NOMO-1 (cell line): ENCODE measurements at regions not wholly inside any gene's neighbourhood (a gene's known extent, or its start where the extent isn't known, plus 50 kb on each side); places are given as distances from the start of the nearest gene placed in this dataset.
A peak's percentile ranks its signal among the peaks of the same experiment; 100 is the strongest.
"Not testable (repeated sequence)": the region's sequence is repeated elsewhere in the genome, so short reads cannot be mapped to it uniquely, and the experiment has no call there.

ENCODE experiments used
- DNase-seq, 2 experiments: peaks; one replicate each; lab custom pipeline; 2025; ENCODE audit not compliant: unreplicated experiment in 2 of 2; lab: John Stamatoyannopoulos, UW

DNA sequence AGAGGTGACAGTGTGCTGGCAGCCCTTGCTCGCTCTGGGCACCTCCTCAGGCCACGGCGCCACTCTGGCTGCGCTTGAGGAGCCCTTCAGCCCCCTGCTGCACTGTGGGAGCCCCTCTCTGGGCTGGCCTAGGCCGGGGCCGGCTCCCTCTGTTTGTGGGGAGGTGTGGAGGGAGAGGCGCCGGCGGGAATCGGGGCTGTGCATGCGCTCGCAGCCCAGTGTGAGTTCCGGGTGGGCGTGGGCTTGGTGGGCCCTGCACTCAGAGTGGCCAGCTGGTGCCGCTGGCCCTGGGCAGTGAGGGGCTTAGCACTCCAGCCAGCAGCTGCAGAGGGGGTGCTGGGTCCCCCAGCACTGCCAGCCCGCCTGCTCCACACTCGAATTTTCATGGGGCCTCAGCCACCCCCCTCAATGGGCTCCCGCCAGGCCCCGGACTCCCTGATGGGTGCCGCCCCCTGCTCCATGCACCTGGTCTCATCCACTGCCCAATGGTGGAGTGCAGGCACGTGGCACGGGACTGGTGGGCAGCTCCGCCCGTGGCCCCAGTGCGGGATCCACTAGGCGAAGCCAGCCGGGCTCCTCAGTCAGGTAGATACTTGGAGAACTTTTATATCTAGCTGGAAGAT, 96.7 kb upstream of the BET1 start:
- DNase-seq = no peak

DNA sequence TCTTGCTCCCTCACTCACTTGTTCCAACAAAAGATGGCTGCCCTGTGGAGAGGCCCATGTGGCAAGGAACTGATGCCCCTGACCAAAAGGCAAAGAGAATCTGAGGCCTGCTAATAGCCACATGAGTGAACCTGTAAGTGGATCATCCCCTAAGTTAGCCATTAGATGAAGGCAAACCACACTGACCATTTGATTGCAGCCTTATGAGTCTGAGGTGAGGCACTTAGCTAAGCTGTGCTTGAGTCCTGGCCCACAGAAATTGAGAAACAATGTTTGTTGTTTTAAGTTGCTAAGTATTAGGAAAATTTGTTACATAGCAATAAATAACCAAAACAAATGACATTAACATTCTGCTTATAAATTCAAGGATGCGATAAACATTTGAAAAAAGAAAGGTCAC, 100.1 kb upstream of the BET1 start:
- DNase-seq = no peak

DNA sequence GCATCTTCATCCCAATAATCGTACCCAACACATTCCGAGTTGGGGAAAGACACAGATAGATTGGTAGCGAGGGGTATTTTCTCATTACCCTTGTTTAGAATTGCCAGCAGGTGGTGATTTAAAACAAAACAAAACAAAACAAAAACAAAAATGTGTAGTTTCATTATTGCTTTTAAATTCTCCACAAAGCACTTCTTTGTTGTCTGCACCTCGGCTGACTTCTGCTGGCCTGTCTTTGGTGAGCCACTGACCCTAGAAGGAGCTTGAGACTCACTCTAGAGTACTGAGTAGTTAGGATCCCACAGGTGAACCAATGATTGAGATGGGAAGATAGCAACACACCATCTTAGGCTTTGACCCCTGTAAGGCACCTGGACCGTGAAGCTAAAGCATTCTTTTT, 105.4 kb upstream of the BET1 start:
- no peak for DNase-seq

DNA sequence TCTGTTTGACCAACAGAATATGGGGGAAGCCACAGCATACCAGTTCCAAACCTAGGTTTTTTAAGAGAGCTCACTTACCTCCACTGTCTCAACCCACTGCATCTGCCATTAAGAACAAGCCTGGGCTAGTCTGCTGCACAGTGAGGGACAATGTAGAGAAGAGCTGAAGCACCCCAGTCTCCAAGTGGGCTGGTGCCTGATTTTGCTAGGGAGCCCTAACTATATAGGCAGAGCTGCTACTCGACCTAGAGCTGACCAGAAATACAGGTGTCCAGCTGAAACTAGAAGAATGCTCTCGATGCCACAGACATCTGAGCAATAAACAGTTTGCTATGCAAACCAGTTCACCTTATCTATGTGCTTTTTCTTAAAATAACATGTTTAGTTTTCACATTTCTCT, 106.9 kb upstream of the BET1 start:
- DNase-seq = no peak

DNA sequence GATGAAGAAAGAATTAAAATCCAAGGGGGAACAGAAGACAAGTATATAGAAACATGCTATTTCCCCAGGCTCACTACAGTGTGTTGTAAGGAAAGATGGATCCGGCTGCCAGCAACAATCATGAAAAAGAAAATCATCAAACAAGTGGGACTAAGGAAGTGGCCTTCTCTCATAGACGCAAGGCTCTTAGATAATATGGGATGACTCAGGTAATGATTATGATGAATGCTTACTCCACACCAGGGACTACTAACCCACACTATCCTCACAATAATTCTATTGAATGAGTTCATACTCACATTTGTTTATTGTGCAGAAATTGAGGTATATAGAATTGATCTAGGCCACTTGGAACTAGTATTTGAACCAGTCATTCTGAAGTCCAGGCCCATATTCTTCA, 111.2 kb upstream of the BET1 start:
- no peak for DNase-seq

DNA sequence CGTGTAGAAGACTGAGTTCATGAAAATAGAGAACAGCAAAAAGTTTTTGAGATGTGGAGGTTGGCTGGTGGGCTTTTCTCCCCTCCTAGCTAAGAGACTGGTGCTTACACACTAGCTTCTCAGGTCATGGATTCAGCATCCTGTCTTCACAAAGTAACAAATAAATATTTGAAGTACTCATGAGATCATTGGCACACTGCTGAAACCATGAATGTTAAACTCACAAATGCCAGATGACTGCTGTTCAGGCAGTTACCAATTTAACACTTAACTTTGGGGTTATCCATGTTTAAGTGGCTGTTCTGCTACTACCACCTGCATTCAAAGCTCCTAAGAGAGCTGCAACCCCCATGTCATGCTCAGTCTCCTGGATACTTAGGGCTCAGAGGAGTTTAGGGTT, 119.0 kb upstream of the BET1 start:
- no peak for DNase-seq

DNA sequence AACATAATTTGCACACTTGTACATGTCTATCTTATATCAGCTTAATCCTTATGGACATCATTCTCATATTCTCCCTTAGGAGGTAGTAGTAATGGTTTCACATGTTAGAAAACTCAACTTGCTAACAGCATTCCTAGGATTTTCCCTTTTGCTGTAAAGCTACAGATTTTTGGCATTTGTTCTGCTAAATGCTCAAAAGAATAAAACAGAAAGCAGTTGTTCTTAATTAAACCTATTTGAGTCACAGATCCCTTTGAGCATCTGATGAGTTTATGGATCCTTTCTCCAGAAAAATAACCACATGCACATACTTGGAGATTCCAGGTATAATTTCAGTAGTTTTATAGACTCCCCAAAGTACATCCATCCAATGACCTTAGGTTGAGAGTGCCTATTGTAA, 122.9 kb upstream of the BET1 start:
- DNase-seq = no peak

DNA sequence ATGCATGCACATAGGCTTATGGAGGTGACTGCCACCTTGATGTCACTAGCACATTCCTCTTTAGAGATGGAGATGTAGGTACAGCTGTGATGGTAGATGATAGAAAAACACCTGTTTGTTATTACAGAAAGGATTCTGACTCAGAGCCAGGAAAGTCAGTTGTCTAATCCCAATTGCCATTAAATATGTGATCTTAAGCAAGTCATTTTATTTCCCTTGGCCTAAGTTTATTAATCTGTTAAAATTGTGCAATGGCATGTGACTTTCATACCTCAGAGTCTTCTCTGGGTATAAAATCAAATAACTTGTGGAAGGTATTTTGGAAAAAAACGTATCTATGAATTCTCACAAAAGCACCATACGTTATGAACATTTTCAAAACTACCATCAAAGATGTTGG, 123.9 kb upstream of the BET1 start:
- no peak for DNase-seq

DNA sequence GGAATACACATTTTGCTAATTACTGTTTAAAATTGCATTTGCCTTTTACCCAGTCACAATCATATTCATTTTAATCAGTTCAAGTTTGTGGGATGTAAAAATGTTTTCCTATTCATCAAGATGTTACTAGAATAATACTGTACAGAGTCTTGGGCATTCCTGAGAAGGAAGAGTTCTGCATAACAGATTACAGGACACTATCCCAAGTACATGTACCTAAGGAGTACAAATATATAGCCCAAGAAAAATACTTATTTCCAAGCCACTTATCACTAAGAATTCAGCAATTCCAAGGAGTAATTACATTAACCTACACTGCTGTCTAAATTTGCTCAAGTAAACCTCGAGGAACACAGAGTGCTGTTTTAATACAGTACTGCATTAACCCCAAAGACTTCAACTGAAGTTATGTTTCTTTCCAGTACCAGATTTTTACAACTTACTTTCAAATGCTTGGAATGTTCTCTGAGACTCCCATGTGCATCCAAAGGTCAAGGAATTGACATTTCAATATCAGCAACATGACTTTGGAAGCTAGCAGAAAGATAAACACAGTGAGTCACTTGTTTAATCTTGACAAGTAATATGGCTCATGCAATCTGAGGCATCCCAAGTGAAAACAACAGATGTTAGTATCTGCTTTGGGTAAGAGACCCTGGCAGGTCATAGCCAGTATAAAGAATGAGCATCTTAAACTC, 125.4 kb upstream of the BET1 start:
- no peak for DNase-seq

DNA sequence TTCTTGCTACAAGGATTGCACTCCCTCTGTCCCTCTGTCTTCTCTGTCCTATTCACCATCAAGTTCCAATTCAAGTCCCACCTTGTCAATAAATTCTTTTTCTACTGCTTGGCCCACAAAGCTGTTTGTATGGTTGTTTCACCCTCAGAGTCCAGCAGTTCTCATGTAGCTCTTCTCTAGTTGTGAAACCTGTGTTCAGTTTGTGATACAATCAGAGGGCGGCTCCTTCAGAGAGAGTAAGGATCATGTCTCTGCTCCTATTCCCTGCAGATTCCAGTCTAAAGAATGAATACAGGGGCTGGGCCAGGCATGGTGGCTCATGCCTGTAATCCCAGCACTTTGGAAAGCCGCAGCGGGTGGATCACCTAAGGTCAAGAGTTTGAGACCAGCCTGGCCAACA, 126.6 kb upstream of the BET1 start:
- no peak for DNase-seq

DNA sequence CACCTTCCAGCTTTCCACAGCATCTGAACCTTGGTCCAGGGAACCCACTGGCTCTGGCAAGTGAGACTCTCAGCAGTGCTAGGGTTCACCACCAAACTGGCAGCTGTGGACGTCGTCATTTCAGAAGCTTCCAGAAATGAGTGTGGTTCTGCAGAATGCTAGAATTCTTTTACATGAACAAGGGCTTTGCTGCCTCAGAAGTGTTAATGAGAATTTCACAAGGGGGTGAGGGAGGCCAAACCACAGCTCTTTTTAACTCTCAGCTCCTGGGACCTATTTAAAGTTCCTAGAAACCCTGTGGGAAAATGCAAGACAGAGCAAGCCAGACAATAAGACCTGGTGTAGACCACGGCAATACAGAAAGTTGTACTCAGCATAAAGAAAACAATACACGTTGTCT, 129.3 kb upstream of the BET1 start:
- no peak for DNase-seq

DNA sequence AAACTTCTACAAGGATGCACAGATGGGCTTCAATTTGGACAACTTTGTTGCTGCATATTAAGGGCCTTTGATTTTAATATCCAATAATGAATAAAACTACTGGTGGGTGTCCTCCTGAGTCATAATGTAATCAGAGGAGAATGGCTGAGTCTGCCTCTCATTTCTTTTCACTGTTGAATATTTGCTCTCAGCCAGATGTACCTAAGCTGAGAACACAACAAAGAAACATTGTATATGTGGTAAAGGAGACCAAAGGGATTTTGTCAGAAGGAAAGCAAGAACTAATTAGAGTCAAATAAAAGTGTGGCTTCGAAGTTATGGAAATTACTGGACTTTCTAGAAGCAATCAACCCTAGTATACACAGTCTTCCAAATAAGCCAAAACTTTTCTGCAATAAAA, 131.0 kb upstream of the BET1 start:
- DNase-seq = no peak

DNA sequence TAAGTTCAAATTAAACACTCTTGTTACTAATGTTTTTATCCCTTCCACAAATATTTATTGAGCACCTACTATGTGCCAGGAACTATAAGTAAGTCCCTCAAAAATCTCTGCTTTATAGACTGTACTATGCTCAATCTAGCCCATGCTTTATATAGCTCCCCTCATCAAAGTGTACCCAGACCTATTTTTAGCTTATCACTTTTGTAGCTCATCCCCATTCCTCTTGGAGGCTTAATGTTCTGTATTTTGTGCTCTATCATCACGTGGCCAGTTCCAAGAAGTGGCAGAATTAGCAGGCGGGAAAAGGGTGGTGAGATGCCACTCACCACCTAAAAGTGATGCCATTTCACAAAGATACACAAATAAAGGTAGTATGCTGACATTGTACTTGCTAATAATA, 138.1 kb upstream of the BET1 start:
- DNase-seq = no peak

DNA sequence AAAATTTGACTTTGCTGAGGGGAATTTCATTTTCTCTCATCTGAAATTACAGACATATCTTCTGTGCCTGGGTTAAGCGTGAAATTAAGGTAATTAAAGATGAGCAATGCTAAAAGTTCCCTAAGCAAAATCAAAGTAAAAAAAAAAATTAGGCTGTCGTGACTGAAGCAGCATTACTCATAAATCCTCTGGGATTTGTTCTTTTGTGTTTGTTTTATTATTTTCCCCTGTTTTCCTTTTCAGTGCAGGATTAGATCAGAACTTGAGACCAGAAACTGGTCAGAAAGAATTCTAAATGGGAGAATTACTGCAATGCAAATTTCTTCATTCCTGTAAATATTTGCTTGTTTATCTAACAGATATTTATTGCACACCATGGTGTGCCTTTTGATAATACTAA, 141.4 kb upstream of the BET1 start:
- DNase-seq = no peak

DNA sequence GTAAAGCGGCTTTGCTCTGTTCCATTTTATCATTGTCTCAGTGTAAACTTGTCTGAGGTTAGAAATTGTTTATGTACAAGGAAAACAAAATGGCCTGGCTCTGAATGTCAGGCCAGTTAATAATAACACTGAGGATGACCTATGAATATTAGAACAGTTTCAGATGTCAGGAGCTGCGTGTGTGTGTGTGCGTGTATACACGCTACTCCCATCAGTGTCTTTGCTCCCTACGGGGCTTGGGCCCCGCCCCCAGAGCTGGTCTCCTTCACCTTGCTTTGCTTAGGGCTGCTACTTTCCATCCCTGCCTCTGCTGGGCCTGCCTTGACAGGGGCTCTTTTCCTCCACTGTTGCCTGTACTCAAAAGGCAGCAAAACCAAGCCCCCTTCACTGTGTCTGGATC, 142.3 kb upstream of the BET1 start:
- no peak for DNase-seq

DNA sequence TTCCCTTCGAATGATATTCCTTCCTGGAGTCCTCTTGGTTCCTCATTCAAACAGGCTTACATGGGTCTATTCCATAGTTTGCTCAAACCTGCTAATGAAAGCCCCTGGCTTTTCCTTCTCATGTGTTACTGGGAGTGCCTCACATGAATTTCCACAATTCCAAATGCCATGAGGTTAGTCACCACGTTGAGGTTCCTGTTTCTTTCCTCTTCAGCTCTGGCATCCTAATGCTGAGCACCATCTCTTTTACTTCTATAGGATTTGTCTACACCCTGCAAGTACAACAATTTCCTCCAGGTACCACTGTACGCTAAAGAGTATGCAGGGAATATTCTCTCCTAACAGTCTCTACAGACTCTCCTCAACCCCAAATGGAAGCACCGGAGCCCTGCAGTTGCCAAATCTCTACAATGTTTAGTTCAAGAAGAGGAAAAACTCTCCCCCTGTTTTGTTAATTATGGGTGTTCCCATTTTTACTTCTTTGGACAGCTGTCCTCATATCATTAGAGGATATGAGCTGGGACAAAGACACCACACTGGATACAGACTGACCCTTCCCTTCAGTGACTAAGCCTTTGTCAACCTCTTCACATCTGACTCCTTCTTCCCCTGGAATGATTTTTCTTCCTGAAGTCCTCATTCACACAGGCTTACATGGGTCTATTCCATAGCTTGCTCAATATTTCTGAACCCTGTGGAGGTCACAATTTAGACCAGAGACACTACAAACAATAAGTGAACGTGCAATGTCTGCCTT, 145.8 kb upstream of the BET1 start:
- DNase-seq = no peak

DNA sequence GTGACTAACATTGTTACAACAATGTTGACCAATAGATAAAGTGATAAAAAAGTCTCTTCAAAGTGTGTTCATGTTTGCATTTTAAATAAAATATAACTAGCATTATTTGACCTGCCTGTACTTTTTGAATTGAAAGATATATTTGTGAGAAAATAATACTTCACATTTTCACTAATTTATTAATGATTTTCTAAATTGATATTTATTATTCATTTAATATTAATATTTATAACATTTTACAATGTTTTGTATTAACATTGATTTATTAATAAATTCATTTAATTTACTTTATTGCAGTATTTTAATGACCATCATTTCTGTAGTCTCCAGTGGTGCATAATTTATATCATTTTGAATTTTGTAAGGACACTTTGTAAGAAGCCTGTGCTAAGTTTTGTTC, 150.0 kb upstream of the BET1 start:
- no peak for DNase-seq

DNA sequence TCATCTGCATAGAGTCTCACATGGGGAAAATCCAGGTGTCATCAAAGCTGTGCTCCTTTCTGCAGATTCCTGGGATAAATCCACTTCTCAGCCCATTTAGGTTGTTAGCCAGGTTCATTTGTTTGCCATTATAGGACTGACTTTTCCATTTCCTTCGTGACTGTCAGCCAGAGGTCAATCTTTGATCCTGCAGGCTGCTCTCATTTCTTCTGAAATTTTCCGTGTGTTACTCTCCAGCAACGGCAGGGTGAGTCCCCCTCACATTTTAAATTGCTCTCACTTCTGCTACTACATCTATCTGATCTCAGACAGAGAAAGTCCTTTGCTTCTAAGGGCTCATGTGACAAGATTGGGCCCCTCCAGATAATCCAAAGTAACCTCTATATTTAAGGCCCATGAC, 150.7 kb upstream of the BET1 start:
- DNase-seq = no peak

DNA sequence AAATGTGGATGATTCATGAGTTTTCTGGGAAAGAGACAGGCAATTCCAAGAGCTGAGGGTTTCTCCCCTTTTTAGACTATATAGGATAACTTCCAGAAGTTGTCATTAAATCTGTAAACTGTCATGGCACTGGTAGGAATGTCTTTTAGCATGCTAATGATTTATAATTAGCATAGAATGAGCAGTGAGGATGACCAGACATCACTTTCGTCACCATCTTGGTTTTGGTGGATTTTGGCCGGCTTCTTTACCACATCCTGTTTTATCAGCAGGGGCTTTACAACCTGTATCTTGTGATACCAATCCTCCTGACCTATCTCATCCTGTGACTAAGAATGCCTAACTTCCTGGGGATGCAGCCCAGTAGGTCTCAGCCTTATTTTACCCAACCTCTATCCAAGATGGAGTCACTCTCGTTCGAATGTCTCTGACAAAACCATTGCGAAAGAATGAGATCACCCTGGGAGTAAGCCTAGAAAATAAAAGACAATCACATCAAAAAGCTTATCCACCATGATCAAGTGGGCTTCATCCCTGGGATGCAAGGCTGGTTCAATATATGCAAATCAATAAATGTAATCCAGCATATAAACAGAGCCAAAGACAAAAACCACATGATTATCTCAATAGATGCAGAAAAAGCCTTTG, 153.6 kb upstream of the BET1 start:
- DNase-seq = not testable (repeated sequence)

DNA sequence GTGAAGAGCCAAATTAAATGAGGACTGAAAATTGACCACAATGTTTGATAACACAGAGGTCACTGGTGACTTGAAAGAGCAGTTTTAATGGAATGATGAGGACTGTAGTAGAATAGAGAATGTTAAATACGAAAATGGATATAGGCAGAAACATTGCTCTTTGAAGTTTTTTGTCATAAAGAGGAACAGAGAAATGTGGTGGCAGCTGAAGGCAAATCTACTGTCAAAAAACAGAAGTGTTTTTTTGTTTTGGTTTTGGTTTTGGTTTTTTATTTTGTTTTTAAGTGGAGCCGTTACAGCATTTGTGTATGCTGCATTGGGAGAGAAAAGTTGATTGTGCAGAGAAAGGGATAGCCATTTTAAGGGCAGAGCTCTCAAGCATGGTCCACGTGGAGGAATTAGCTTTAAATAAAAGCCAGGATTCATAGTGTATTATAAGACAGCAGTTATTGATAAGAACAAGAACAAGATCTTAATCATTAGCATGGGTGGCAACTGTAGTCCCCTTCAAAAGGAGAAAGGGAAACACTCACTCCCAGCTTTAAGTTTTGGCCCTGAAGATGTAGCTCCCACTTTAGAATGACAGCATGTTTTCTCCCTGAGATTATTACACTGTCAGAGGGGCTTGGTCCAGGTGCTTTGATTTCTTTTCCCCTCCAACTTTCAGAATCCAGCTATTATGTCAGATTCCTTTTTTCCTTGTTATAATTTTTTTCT, 156.7 kb upstream of the BET1 start:
- DNase-seq = peak; percentile 87 to 99

DNA sequence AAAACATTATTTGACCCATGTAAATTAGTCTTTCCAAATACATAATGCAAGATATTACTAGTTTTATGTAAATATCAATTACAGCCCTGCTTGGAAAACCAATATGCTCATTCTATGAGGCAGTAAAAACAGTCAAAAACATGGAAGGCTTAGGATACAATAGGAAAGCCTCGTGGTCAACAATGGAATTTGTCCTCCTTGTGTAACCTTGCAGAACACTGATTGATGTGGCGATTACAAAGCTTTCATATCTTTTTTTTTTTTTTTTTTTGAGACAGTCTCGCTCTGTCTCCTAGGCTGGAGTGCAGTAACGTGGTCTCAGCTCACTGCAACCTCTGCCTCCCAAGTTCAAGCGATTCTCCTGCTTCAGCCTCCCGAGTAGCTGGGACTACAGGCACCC, 157.3 kb upstream of the BET1 start:
- no peak for DNase-seq
